Gastrocnemius medialis (tissue), 4 donors: ENCODE measurements at regions not wholly inside any gene's neighbourhood (a gene's known extent, or its start where the extent isn't known, plus 50 kb on each side); places are given as distances from the start of the nearest gene placed in this dataset.

Experiments used
- CTCF ChIP-seq, 5 experiments: fragments of 450-650 bp in 3 of 5; fragments of 200-600 bp in 2 of 5; sonication (generic) in 2 of 5; IDR thresholded peaks in 4 of 5; conservative IDR thresholded peaks in 1 of 5; 1 replicate in 4 of 5; 2 replicates in 1 of 5; pipeline ENCODE4 v1.5.1; 2016 to 2019; ENCODE audit warnings: antibody characterized with exemption in 5 of 5, mild to moderate bottlenecking in 3 of 5, moderate library complexity in 3 of 5
- POLR2A ChIP-seq, 2 donors: fragments of 450-650 bp; IDR thresholded peaks; one replicate each; pipeline ENCODE4 v1.6.1; 2017; ENCODE audit warnings: antibody characterized with exemption in 2 of 2, mild to moderate bottlenecking in 2 of 2, moderate library complexity in 2 of 2

- no peak for TF ChIP-seq POLR2A (IDR thresholded peaks at IDR 0.05)
- TF ChIP-seq CTCF (IDR thresholded peaks at IDR 0.05 in 4 of 5, conservative IDR thresholded peaks at IDR 0.05 in 1 of 5), result no peak
These were observed 239.3 kb upstream of the CNTN6 start for GRCh38 chr3:853489-853888.
